ENCODE measurements at regions not wholly inside any gene's neighbourhood (a gene's known extent, or its start where the extent isn't known, plus 50 kb on each side); places are given as distances from the start of the nearest gene placed in this dataset.
"Not testable (repeated sequence)": the region's sequence is repeated elsewhere in the genome, so short reads cannot be mapped to it uniquely, and the experiment has no call there.

GRCh38 chr17:71423871-71424546 is 696.8 kb upstream of the SOX9 start:
- no peak for FAIRE-seq

DNA sequence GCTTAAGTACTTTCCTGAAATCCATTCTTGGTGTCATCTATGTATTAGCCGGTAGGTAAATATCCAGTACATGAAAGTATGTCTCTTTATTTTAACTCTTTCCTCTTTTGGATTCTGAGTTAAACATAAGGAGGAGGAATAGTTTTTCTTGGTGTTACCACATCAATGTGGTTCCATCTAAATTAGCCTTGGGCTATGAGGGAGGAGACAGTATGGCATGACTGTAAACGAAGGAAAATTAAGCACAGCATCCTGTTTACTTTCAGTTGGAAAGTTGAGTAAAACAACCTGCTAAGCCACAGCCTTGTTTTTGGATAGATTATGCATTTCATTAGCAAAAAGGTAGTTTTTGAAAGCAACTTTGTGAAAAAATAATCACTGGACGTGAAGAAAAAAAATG is 693.0 kb upstream of the SOX9 start:
- no peak for FAIRE-seq

DNA sequence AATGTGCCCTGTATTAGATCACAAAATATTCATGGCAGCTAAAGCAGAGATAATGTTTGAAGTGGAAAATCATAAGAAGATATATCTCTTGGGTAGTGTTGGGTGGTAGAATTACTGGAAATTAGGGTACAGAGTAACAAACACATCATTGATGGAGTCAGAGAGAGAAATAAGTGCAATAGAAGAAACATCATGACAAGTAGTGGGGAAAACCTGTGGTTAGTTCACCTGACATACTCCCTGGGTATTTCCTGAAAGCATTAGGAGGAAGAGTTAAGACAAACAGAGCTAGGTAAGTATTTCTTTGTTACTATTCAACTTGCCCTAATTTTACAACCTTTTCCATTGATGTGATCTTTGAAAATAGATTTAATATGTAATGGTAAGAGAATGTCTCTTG is 691.9 kb upstream of the SOX9 start:
- no peak for FAIRE-seq

DNA sequence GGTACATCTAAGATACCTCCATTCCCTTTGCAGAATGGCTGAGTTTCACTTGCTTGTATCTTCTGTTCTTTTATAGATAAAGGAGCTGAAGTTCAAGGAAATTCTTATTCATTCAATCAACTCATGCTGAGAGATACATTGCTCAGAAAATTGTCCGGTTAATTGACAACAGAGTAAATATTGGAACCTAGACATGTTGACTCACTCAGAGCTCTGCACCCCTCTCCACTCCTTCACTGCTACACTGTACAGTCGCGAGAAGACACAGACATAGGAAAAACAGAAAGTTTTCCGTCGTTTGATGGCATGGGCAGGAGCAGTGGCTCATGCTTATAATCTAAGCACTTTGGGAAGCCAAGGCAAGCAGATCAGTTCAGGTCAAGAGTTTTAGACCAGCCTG is 690.5 kb upstream of the SOX9 start:
- no peak for FAIRE-seq

GRCh38 chr17:71431146-71431545 is 689.7 kb upstream of the SOX9 start:
- FAIRE-seq: no peak

DNA sequence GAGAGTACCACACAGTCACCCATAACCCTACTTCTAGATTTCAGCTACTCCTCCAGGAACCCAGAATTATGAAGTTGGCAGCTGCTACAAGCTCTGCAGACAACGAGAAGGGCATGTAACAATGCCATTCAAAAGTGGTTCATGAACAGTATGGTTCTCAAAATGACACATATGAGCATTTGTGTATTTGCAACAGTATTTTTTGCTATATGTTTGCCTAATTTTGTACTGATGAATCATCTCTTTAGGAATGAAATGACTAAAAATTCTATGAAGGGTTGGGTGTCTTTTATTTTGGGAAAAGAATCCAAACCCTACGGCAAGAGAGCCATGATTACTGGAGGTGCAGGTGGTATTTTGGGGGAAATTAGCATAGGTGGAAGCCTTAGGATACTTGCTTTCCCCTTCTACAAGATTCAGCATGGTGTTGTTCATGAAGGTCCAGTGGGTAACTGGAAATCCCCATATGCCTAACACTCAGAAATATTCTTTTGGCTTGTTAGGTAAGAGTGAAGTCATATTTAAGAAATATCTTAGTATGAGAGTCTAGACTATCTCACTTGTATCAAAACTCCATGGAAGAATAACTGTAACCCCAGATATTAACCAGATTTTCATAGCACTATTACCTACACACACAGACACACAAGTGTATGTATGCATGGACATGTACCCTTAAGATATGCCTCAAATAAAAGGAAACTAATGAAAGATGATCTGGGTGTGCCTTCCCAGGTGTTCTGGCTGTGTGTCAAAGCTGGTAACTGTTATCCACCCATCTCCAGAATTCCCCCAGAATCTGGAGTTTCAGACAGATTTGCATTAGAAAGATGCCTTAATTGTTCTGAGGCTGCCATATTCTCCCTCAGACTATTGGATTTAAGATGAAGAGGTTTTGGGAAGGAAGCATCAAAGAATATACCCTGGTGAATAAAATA is 688.2 kb upstream of the SOX9 start:
- FAIRE-seq: no peak

DNA sequence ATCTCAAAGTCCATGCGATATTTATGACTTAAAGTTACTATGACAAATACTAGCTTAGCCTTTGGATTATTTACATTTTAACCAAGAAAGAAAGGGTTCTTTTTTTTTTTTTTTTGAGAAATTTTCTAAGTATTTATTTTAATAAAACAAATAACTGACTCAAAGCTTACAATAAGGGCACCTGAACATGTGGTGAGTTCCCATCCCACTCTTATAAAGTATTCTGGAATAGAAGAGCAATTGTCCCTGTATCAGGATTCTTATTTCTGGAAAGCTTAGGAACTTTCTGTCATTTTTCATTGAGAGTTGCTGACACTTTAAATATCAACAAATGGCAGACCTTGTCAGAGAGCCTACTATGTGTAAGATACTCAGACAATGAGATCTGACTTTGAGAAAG is 686.1 kb upstream of the SOX9 start:
- FAIRE-seq: no peak

DNA sequence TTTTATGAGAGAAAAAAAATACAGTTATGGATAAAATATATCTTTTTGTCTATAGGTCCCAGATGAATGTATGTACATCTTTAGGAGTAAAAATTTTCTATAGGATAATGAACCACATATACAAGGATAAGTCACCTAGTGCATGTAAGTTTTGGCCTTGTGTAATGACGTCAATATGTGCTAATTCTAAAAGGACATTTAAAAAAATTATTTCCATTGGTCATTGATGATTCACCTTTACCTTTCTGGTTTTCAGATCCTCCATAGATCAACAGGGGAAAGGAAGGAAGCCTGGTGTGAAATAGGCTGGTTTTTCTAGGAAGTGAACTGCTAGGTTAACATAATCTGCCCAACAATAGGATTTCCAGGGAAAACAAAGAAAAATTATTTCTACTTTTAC is 684.3 kb upstream of the SOX9 start:
- no peak for FAIRE-seq

- FAIRE-seq: no peak
These were observed 683.7 kb upstream of the SOX9 start for GRCh38 chr17:71437166-71437565.

DNA sequence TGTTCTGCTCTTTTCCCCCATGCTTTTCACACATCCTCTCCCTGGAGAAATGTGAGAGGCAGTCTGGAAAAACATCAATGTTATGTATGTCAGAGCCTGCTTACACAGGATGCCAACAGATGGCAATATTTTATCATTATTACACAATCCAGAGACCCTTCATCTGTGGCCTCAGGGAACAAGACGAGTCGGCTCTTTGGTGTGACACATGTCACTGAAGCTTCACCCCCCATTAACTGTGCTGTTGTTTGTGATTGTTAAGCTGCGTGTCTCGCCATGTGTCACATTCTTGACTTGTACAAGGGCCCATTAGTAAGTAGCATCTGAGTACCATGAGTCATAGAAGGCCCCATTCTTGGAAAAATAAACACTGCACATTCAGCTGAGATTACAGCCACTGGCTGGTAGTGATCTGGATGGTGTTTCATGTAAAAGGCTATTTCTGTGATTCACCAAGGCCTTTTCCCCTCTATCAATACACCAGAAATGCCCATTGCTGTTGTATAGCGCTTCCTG is 682.1 kb upstream of the SOX9 start:
- no peak for FAIRE-seq

- no peak for FAIRE-seq
These were observed 680.3 kb upstream of the SOX9 start for GRCh38 chr17:71440513-71440912.

GRCh38 chr17:71441098-71441497 is 679.7 kb upstream of the SOX9 start:
- FAIRE-seq: no peak

- FAIRE-seq: no peak
These were observed 676.7 kb upstream of the SOX9 start for GRCh38 chr17:71444078-71444477.

DNA sequence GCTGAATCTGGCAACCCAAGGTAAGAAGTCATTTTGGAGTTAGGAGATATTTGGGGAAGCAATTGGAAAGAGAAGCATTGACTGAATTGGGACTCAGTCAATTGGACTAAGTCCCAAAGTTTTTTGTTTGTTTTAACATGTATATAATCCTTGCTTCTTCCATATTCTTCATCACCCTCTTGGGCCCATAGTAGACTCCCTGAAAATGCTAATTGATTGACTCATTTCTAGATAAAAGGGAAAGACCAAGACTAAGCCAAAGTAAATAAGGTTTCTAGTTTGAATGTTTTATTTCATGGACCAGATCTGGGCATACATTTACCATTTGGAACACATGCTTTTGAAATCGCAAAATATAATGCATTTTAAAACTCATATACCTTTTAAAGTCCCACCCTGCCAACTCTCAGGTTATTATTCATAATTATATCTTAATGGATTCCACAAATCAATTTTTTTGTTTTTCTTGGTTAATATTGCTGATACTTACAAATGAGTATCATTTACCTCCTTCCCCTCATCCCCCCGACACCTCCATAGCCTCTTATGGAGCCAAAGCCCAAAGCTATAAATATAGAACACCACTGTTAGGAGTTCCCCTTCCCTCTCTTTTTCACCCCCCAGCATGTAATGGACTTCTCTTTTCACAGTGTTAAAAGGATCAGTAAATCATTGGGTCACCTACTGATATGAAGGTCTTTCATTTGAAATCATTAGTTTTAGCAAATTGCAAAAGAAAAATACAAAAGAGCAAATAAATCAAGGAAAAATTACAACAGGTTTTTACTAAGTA is 674.0 kb upstream of the SOX9 start:
- no peak for FAIRE-seq

DNA sequence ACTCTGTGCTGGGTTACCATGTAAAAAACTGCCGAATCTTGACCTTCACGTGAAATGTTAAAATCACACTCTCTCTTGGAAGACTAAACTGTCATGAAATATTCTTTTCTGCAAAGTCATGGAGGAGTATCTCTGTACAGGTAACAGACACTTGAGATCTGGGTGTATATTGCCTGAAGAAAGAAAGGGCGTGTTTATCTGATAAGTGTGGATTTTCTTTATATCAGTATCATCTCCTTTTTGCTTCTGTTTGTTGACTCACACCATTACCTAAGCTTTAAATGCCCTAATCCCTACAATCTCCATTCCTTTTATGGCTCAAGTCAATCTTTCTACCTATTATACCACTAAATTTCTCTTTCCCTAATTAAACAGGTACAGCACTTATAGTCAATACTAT is 673.2 kb upstream of the SOX9 start:
- no peak for FAIRE-seq

DNA sequence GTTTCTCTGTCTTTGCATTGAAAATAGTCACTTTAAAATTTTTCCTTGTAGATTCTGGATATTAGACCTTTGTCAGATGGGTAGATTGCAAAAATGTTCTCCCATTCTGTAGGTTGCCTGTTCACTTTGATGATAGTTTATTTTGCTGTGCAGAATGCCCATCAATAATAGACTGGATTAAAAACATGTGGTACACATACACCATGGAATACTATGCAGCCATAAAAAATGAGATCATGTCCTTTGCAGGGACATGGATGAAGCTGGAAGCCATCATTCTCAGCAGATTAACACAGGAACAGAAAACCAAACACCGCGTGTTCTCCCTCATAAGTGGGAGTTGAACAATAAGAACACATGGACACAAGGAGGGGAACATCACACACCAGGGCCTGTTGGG is 670.2 kb upstream of the SOX9 start:
- not testable (repeated sequence) for FAIRE-seq

DNA sequence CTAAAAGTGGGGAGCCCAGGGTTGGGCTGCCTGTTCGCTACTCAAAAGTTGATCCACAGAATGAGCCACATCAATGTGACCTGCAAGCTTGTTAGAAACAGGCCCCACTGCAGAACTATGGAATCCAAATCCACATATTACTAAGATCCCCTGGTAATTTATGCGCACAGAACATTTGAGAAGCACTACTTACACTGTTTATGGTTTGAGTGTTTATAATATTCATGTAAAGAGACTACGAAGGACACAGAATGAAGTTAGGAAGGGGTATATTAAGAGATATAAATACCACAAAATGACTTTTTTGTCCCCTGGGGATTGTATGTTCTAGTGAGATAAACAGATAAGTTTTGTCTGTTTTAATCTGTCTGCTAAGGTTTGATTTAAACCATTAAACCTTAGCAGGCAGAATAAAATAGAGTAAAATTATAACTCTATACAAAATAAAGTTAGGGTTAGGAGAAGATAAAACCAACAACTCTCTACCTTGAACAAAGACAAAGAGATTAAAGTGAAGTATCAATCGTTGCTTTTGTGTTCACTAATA is 666.9 kb upstream of the SOX9 start:
- no peak for FAIRE-seq

DNA sequence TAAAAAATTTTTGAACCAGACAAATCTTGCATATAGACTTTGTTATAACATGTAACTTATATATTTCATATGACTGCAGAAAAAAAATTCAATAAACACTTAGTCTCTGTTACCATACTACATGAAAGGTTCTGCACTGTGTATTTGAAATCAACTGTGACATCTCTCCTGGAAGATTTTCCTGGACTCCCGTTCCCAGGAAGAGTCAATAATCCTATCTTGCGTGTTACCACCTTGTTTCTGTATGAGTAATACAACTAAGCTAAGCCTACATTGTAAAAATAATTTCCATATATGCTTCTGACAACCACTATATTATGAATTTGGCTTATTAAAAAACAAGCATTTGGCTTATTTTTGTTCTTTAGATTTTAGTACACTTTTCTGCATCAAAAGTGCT is 665.6 kb upstream of the SOX9 start:
- no peak for FAIRE-seq

- no peak for FAIRE-seq
These were observed 662.5 kb upstream of the SOX9 start for GRCh38 chr17:71458322-71458721.

GRCh38 chr17:71460943-71461342 is 659.9 kb upstream of the SOX9 start:
- no peak for FAIRE-seq

GRCh38 chr17:71461498-71462169 is 659.2 kb upstream of the SOX9 start:
- no peak for FAIRE-seq

DNA sequence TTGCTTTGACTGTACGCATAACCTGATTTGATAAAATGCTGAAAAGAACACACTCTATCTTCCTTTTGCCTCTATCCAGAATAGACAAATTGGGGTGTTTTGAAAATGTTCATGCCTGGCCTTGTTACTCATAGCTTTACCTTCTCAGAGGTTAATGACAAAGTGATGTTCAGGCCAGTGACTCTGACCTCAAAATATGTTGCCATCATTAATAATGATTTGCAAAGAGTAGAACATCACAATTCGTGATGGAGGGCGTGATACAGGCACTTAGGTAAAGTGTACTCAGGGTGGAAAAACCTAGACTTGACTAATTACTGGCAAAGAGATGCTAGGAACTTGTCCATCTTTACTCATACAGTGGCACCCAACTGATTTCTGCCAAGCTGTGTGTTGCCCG is 656.6 kb upstream of the SOX9 start:
- FAIRE-seq: no peak
